Panc1 (cell line): ENCODE measurements at regions not wholly inside any gene's neighbourhood (a gene's known extent, or its start where the extent isn't known, plus 50 kb on each side); places are given as distances from the start of the nearest gene placed in this dataset.

ENCODE experiments used
- ATAC-seq: fragments of 200-7000 bp; cut with Tn5 transposase; 2 replicates; pipeline ENCODE4 v1.9.1; 2020; ENCODE audit warnings: mild to moderate bottlenecking, moderate library complexity
- BruUV-seq: library from RNA; stranded (reverse); fragments of 400-500 nt; replicated peaks from 2 replicates; lab custom pipeline; 2021; lab: Mats Ljungman, UMichigan
- CTCF ChIA-PET: fragments of 300-600 bp; sonication (Branson Sonifier 250); formaldehyde crosslinking; loops from one replicate; lab custom pipeline; 2022; ENCODE audit warnings: antibody characterized with exemption; lab: Charles Lee
- POLR2A ChIA-PET: fragments of 300-600 bp; sonication (Branson Sonifier 250); formaldehyde crosslinking; loops from one replicate; lab custom pipeline; 2022; ENCODE audit warnings: antibody characterized with exemption; lab: Charles Lee
- DNase-seq: peaks from one replicate; pipeline ENCODE4 v3.0.0-alpha.2; 2010; ENCODE audit warnings: low read depth, low spot score
- H3K27ac ChIP-seq: 2 replicates; pipeline ENCODE4 v1.5.1; 2011; ENCODE audit warnings: mild to moderate bottlenecking, low read length, inconsistent platforms
- H3K27me3 ChIP-seq: fragments of 200-500 bp; sonication (Bioruptor generic); 2 replicates; pipeline ENCODE4 v1.6.0; 2014; ENCODE audit warnings: low read length, inconsistent platforms; ENCODE audit not compliant: control insufficient read depth, insufficient read depth
- H3K36me3 ChIP-seq: fragments of 200-500 bp; sonication (Bioruptor generic); 2 replicates; pipeline ENCODE4 v1.5.1; 2014; ENCODE audit warnings: inconsistent platforms, mild to moderate bottlenecking, low read length, moderate library complexity; ENCODE audit not compliant: control insufficient read depth, insufficient read depth
- H3K4me1 ChIP-seq: 2 replicates; pipeline ENCODE4 v1.5.1; 2011; ENCODE audit warnings: inconsistent platforms, mild to moderate bottlenecking, low read length, moderate library complexity; ENCODE audit not compliant: control insufficient read depth, insufficient read depth
- H3K4me3 ChIP-seq, 2 experiments: 2 replicates each; pipeline ENCODE4 v1.5.1; 2011 to 2012; ENCODE audit warnings: low read depth in 2 of 2, low read length in 2 of 2, mild to moderate bottlenecking in 2 of 2, inconsistent platforms in 1 of 2, moderate library complexity in 1 of 2
- H3K9me3 ChIP-seq: fragments of 200-500 bp; sonication (Bioruptor generic); 2 replicates; pipeline ENCODE4 v1.5.1; 2014; ENCODE audit warnings: low read depth, mild to moderate bottlenecking, inconsistent platforms, low read length, moderate library complexity; ENCODE audit not compliant: control insufficient read depth, insufficient read depth
- POLR2AphosphoS5 ChIP-seq: IDR thresholded peaks from 2 replicates; pipeline ENCODE4 v1.6.1; 2012; ENCODE audit warnings: mild to moderate bottlenecking, low read depth, low read length, moderate library complexity
- REST ChIP-seq, 2 experiments: IDR thresholded peaks; 2 replicates each; pipeline ENCODE4 v1.6.1; 2011 to 2012; ENCODE audit warnings: low read depth in 2 of 2, control low read depth in 1 of 2, low read length in 1 of 2, mild to moderate bottlenecking in 1 of 2, moderate library complexity in 1 of 2; ENCODE audit not compliant: insufficient read depth in 1 of 2
- SIN3A ChIP-seq: IDR thresholded peaks from 2 replicates; pipeline ENCODE4 v1.6.1; 2012; ENCODE audit warnings: low read depth, mild to moderate bottlenecking, low read length, moderate library complexity, borderline replicate concordance; ENCODE audit not compliant: insufficient read depth
- TCF7L2 ChIP-seq: IDR thresholded peaks from 2 replicates; pipeline ENCODE4 v1.6.1; 2011; ENCODE audit warnings: mild to moderate bottlenecking, low read depth, low read length, inconsistent platforms
- in situ Hi-C: cut with HindIII; loops from 2 replicates; pipeline ENCODE4 v1.10.0; 2016; ENCODE audit warnings: low sequenced_read_pairs, low pct_unique_long_range_greater_than_20kb
- intact Hi-C: fragments of 100-400 bp; cut with micrococcal nuclease; formaldehyde crosslinking; loops from one replicate; pipeline ENCODE4 v1.10.0; 2022; ENCODE audit not compliant: unreplicated experiment
- TF ChIP-seq, protein P1 (sequence below): fragments of 450-650 bp; IDR thresholded peaks from 2 replicates; pipeline ENCODE4 v1.5.1; 2017; ENCODE audit warnings: mild to moderate bottlenecking

GRCh38 chr7:86320889-86321288, 322.8 kb upstream of the GRM3 start:
- Histone ChIP-seq H3K36me3 (no peaks in the 10 kb centered on the region), H3K4me1 (no peaks in the 10 kb centered on the region), H3K27me3 (no peaks in the 10 kb centered on the region), H3K4me3 (no peak overlapping the region), H3K27ac (no peak overlapping the region), H3K9me3 (0 out of 2 replicates have a peak, but pooled peaks cover under 1% of the 10 kb centered on the region)
- DNase-seq: no peak
- no peak for ATAC-seq
- POLR2A ChIA-PET: interaction anchor here (0.7 kb wide), 1 partner anchor 597 kb away, joined by 3 read pairs; no protein-coding TSS in a partner anchor
- BruUV-seq: no TSS peak
- in situ Hi-C loops (no loop called here), intact Hi-C loops (no loop called here)
- TF ChIP-seq, protein P1, sequence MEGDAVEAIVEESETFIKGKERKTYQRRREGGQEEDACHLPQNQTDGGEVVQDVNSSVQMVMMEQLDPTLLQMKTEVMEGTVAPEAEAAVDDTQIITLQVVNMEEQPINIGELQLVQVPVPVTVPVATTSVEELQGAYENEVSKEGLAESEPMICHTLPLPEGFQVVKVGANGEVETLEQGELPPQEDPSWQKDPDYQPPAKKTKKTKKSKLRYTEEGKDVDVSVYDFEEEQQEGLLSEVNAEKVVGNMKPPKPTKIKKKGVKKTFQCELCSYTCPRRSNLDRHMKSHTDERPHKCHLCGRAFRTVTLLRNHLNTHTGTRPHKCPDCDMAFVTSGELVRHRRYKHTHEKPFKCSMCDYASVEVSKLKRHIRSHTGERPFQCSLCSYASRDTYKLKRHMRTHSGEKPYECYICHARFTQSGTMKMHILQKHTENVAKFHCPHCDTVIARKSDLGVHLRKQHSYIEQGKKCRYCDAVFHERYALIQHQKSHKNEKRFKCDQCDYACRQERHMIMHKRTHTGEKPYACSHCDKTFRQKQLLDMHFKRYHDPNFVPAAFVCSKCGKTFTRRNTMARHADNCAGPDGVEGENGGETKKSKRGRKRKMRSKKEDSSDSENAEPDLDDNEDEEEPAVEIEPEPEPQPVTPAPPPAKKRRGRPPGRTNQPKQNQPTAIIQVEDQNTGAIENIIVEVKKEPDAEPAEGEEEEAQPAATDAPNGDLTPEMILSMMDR: no peak
- TF ChIP-seq TCF7L2 (no peak), REST (IDR thresholded peaks at IDR 0.05; ENCODE audit: insufficient read depth in 1 of 2, low read depth in 2 of 2, low read length in 1 of 2) (no peak), SIN3A (no peak), POLR2AphosphoS5 (no peak)
- CTCF ChIA-PET: no interaction called here

DNA sequence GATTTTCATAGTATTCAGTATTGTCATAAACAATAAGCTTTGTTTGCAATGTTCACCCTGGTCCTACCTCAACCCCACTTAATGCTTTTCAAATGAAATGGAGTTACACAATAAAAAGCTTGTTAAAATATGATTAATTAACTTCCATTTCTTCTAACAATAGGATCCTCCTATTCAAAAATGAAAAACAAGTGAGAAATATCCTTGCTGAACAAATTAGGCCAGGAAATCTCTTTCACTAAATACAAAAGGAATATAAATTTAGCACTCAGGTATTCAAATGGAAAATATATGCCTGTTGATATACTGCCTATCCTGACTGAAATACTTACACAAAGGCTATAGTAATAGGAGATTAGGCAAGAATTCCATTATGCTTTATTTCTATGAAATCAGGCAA, 323.4 kb upstream of the GRM3 start:
- in situ Hi-C loops: no loop called here
- intact Hi-C loops: no loop called here
- TF ChIP-seq, protein P1: no peak
- TF ChIP-seq SIN3A: no peak
- no peak for TF ChIP-seq POLR2AphosphoS5
- no peak for TF ChIP-seq REST (IDR thresholded peaks at IDR 0.05; ENCODE audit: insufficient read depth in 1 of 2, low read depth in 2 of 2, low read length in 1 of 2)
- no peak for TF ChIP-seq TCF7L2

More for the DNA sequence above, 323.4 kb upstream of the GRM3 start:
- Histone ChIP-seq H3K4me1 (no peaks in the 10 kb centered on the region), H3K4me3 (no peak overlapping the region), H3K27me3 (no peaks in the 10 kb centered on the region), H3K27ac (no peak overlapping the region), H3K9me3 (no peaks in the 10 kb centered on the region), H3K36me3 (no peaks in the 10 kb centered on the region)
- no TSS peak for BruUV-seq
- ATAC-seq (no peak), DNase-seq (no peak)
- ChIA-PET CTCF (no interaction called here), POLR2A (no interaction called here)
